GM10248 (cell line): ENCODE measurements at regions not wholly inside any gene's neighbourhood (a gene's known extent, or its start where the extent isn't known, plus 50 kb on each side); places are given as distances from the start of the nearest gene placed in this dataset.

Experiments
- CTCF ChIA-PET: fragments of 300-600 bp; sonication (Branson Sonifier 250); formaldehyde crosslinking; extraction: SDS; loops from one replicate; lab custom pipeline; 2021; ENCODE audit warnings: antibody characterized with exemption; lab: Yijun Ruan, JAX
- POLR2A ChIA-PET: fragments of 350-650 bp; sonication (Branson Sonifier 250); formaldehyde crosslinking; extraction: SDS; loops from one replicate; lab custom pipeline; 2020; ENCODE audit warnings: antibody characterized with exemption; lab: Yijun Ruan, JAX
- DNase-seq: peaks from one replicate; pipeline ENCODE4 v3.0.0; 2012; ENCODE audit errors: extremely low spot score
- CTCF ChIP-seq: IDR thresholded peaks from 2 replicates; pipeline ENCODE4 v1.5.1; 2012; ENCODE audit warnings: mild to moderate bottlenecking, low read depth; ENCODE audit errors: extremely low read depth, missing control alignments, control extremely low read depth

GRCh38 chr9:26165426-26165825 lies 487.2 kb upstream of the TUSC1 start:
- DNase-seq: no peak
- CTCF ChIA-PET: no interaction called here
- TF ChIP-seq CTCF: no peak
- POLR2A ChIA-PET: no interaction called here

DNA sequence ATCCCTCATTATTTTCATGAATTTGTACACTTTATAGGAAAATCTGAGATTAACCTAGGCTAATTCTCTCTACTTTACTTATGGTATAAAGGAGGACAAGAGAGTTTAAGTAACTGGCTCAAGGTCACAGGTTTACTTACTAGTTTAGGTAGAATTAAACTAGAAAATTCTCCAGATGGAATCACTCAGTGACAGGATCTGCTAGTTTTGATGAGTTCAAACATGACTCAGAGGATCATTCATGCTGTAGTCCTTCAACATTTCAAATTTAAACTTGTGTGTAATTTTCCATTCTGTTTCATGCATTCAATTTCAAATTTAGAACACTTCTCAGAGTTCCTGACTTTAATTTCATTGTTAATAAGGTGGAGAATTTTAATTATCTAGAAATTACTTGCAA lies 485.7 kb upstream of the TUSC1 start:
- no peak for DNase-seq
- CTCF ChIA-PET: no interaction called here
- no peak for TF ChIP-seq CTCF
- POLR2A ChIA-PET: no interaction called here

DNA sequence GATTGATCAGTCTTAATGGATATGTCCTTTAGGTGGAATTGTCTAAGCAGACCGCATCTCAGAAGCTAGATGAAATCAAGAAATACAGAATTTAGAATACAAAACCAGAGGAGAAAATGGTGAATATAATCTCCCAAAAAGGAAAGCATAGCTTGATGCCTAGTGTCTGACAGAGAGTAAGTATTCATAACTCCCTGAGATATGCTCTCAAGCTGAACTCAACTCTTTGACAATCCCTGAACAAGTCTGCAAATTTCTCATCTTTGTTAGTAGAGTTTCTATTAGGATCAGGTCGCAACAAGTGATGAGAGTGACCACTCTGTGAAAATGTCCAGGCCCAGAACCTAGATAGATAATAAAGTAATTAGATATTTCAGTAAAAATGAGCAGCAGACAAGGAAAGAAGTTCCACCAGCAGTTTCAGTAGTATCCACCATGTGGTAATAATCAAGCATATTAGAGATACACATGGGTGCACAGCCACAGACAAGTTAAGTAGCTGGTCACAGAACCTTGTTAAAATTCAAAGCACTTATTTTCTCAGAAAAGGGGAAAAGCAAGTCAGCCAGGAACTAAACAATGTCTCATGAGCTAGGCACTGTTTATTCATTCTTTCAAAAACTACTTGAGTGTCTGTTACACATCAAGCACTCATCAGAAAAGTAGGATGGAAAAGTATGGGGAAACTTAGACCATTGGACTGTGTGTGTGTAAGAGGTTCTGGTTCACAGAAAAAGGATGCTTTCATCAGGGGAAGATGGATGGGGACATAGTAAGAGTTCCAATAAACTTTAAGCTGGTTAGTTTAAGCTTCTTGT lies 481.5 kb upstream of the TUSC1 start:
- CTCF ChIA-PET: interaction anchor here (2.4 kb wide), 1 partner anchor 15 kb away, joined by 5 read pairs; no protein-coding TSS in a partner anchor
- no peak for DNase-seq
- no peak for TF ChIP-seq CTCF
- POLR2A ChIA-PET: no interaction called here

DNA sequence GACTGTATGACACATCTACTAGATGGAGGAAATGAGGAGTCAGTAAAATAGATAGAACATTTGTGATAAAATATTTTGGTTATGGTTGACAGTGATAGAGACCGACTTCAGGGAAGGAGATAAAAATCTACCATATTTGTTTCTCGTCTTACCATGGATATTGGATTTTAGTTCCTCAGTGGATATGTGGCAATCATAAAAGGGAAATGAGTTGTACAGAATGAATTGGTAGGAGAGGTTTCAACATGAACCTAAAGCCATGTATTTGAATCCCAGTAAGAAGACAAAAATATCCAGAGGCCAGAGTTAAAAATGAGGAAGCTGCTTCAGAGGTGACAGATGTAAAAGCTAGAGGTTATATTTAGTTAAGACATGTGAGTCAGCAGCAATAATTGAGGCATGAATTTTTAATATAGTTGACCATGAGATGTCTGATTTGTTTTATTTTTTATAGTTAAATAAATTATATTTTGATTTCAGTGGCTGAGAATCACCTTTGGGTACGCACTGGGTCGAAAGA lies 480.4 kb upstream of the TUSC1 start:
- ChIA-PET CTCF (interaction anchor here (2.4 kb wide), 1 partner anchor 14 kb away, joined by 5 read pairs; no protein-coding TSS in a partner anchor), POLR2A (no interaction called here)
- no peak for DNase-seq
- no peak for TF ChIP-seq CTCF

GRCh38 chr9:26157411-26157810 lies 479.2 kb upstream of the TUSC1 start:
- CTCF ChIA-PET: no interaction called here
- TF ChIP-seq CTCF: no peak
- POLR2A ChIA-PET: no interaction called here
- DNase-seq: no peak

GRCh38 chr9:26152350-26152749 lies 474.1 kb upstream of the TUSC1 start:
- CTCF ChIA-PET: interaction anchor here (1.5 kb wide), 1 partner anchor 10 kb away, joined by 4 read pairs; no protein-coding TSS in a partner anchor
- no peak for TF ChIP-seq CTCF
- no peak for DNase-seq
- POLR2A ChIA-PET: no interaction called here
